Gastroesophageal sphincter (tissue), 4 donors: ENCODE measurements at regions not wholly inside any gene's neighbourhood (a gene's known extent, or its start where the extent isn't known, plus 50 kb on each side); places are given as distances from the start of the nearest gene placed in this dataset.
"Not testable (repeated sequence)": the region's sequence is repeated elsewhere in the genome, so short reads cannot be mapped to it uniquely, and the experiment has no call there.

ENCODE experiments used
- ATAC-seq: fragments of 150-250 bp; one replicate; pipeline ENCODE4 v1.9.1; 2016; ENCODE audit warnings: mild to moderate bottlenecking, moderate library complexity
- H3K27ac ChIP-seq, 4 donors: fragments of 200-600 bp; sonication (generic) in 3 of 4; 1 replicate in 3 of 4; 2 replicates in 1 of 4; pipeline ENCODE4 v1.5.1; 2016 to 2019
- H3K27me3 ChIP-seq: fragments of 200-600 bp; sonication (generic); one replicate; pipeline ENCODE4 v1.5.1; 2019
- H3K36me3 ChIP-seq, 2 donors: fragments of 200-600 bp; sonication (generic); one replicate each; pipeline ENCODE4 v1.5.1; 2019; ENCODE audit warnings: control low read depth in 1 of 2
- H3K4me1 ChIP-seq, 3 donors: fragments of 200-600 bp; sonication (generic); 1 replicate in 2 of 3; 2 replicates in 1 of 3; pipeline ENCODE4 v1.5.1; 2016 to 2019; ENCODE audit warnings: control low read depth in 2 of 3
- H3K4me3 ChIP-seq, 2 donors: fragments of 200-600 bp; sonication (generic); one replicate each; pipeline ENCODE4 v1.5.1; 2019; ENCODE audit warnings: mild to moderate bottlenecking in 1 of 2, moderate library complexity in 1 of 2
- H3K9me3 ChIP-seq, 3 donors: fragments of 200-600 bp; sonication (generic); one replicate each; pipeline ENCODE4 v1.5.1; 2017 to 2019; ENCODE audit warnings: control low read depth in 2 of 3
- EP300 ChIP-seq: sonication (generic); formaldehyde crosslinking; IDR thresholded peaks from one replicate; pipeline ENCODE4 v1.6.1; 2017; ENCODE audit warnings: antibody characterized with exemption, mild to moderate bottlenecking
- POLR2A ChIP-seq, 2 donors: fragments of 450-650 bp; IDR thresholded peaks; one replicate each; pipeline ENCODE4 v1.6.1; 2017; ENCODE audit warnings: antibody characterized with exemption in 2 of 2, mild to moderate bottlenecking in 2 of 2, moderate library complexity in 1 of 2
- POLR2AphosphoS5 ChIP-seq: sonication (generic); formaldehyde crosslinking; IDR thresholded peaks from one replicate; pipeline ENCODE4 v1.6.1; 2017; ENCODE audit warnings: antibody characterized with exemption
- WGBS, 2 donors: methylation state at CpG; one replicate each; pipeline ENCODE4 v1.1.5; 2018; ENCODE audit warnings: low coverage in 1 of 2; 5-methylcytosine and 5-hydroxymethylcytosine counted together
- TF ChIP-seq, protein P1 (sequence below), 4 experiments: fragments of 200-600 bp in 2 of 4; fragments of 450-650 bp in 2 of 4; sonication (generic) in 1 of 4; IDR thresholded peaks; one replicate each; pipeline ENCODE4 v1.5.1; 2017 to 2019; ENCODE audit warnings: antibody characterized with exemption in 4 of 4, mild to moderate bottlenecking in 2 of 4, moderate library complexity in 2 of 4

DNA sequence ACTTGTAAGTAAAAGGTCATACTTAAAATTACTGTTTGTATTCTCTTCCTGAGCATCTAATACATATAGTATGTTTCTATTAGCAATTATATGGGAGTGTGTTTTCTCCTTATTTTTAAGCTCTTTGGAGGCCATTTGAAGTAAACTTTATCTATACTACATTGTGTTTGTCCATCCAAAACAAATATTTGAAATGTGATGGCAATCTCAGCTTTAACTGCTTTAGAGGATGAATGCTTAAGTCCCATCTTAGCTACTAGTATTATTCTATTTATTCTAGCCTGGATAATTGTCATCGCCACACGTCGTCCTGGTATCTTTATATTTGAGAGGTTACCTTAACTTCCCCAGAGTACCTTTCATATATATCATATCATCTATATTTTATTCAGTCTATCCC lies 335.8 kb downstream of the NAF1 start:
- Histone ChIP-seq H3K4me3 (no peak overlapping the region), H3K4me1 (no peaks in the 10 kb centered on the region), H3K36me3 (no peaks in the 10 kb centered on the region), H3K27ac (no peak overlapping the region), H3K9me3 (no peaks in the 10 kb centered on the region), H3K27me3 (no peaks in the 10 kb centered on the region)
- TF ChIP-seq, protein P1, sequence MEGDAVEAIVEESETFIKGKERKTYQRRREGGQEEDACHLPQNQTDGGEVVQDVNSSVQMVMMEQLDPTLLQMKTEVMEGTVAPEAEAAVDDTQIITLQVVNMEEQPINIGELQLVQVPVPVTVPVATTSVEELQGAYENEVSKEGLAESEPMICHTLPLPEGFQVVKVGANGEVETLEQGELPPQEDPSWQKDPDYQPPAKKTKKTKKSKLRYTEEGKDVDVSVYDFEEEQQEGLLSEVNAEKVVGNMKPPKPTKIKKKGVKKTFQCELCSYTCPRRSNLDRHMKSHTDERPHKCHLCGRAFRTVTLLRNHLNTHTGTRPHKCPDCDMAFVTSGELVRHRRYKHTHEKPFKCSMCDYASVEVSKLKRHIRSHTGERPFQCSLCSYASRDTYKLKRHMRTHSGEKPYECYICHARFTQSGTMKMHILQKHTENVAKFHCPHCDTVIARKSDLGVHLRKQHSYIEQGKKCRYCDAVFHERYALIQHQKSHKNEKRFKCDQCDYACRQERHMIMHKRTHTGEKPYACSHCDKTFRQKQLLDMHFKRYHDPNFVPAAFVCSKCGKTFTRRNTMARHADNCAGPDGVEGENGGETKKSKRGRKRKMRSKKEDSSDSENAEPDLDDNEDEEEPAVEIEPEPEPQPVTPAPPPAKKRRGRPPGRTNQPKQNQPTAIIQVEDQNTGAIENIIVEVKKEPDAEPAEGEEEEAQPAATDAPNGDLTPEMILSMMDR (IDR thresholded peaks at IDR 0.05) = no peak
- TF ChIP-seq POLR2A (IDR thresholded peaks at IDR 0.05) = no peak
- TF ChIP-seq EP300 = no peak
- TF ChIP-seq POLR2AphosphoS5 = no peak
- 89 to 100% methylated on average over 3 of the region's 3 CpGs for WGBS, 2 donors
- no peak for ATAC-seq

DNA sequence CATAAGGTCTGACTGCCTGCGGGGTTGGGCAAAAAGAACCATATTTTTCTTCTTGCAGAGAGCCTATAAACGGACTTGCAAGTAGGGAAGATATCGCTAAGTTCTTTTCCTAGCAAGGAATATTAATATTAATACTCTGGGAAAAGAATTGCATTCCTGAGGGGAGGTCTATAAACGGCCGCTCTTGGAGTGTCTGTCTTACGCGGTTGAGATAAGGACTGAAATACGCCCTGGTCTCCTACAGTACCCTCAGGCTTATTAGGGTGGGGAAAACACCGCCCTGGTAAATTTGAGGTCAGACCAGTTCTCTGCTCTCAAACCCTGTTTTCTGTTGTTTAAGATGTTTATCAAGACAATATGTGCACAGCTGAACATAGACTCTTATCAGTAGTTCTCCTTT lies 349.3 kb downstream of the NAF1 start:
- H3K4me3 ChIP-seq, H3K27me3 ChIP-seq, H3K36me3 ChIP-seq, H3K27ac ChIP-seq, ATAC-seq, H3K4me1 ChIP-seq: not testable (repeated sequence)
- peaks cover 0 to 11% (median 0%) of the 10 kb centered on the region in 3 donors for H3K9me3 ChIP-seq
- WGBS, 2 donors = 91 to 96% methylated on average over 7 to 9 of the region's 9 CpGs

DNA sequence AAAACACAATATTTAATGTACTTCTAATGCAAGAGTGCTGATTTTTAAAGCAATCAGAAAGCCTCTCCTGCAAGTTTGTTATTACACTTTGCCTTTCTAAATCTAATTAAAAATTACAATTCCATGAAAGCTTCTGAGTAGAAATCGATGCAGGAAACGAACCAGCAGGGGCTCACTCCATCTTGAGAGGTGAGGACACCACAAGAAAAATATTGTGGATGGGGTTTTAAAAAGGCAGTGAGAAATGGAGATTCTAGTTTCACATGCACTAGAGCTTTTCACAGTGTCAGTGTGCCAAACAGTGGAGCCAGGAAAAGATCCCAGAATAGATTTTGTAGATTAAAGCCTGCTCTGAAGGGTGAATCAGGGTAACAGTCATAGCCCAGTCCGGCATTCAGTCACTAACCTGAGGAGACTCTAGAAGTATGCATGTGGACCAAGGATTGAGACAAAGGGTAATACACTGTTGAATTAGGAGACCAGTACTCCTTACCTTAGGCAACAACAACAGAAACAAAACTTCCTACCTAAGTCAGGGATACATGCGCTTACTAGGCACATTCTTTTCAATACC lies 362.3 kb downstream of the NAF1 start:
- no peaks in the 10 kb centered on the region for H3K36me3 ChIP-seq
- no peaks in the 10 kb centered on the region for H3K27me3 ChIP-seq
- no peak for ATAC-seq
- no peaks in the 10 kb centered on the region for H3K9me3 ChIP-seq
- TF ChIP-seq, protein P1 (IDR thresholded peaks at IDR 0.05) = no peak
- TF ChIP-seq EP300 = no peak
- TF ChIP-seq POLR2A (IDR thresholded peaks at IDR 0.05) = no peak
- no peak for TF ChIP-seq POLR2AphosphoS5
- 74 to 88% methylated on average over 1 to 4 of the region's 4 CpGs for WGBS, 2 donors
- H3K4me1 ChIP-seq = no peaks in the 10 kb centered on the region
- H3K4me3 ChIP-seq = no peak overlapping the region
- H3K27ac ChIP-seq = no peak overlapping the region

DNA sequence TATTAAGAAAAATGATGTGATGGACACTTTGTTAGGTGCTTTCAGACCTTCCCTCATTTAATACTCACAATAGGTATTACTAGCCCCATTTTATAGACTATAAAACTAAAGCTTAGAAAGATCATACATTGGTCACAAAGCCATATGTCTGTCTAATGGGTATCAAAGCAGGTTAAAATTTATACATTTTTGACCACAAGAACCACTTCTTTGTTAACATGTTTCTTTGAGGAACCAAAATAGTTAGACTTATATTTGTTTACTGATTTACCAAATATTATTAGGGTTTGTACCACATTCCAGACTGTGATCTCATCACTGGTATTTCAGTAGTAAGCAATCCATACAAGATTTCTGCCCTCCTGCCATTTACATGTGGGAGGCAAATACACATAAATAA lies 363.3 kb downstream of the NAF1 start:
- Histone ChIP-seq H3K4me3 (no peak overlapping the region), H3K27ac (no peak overlapping the region), H3K4me1 (no peaks in the 10 kb centered on the region), H3K36me3 (no peaks in the 10 kb centered on the region), H3K9me3 (no peaks in the 10 kb centered on the region), H3K27me3 (no peaks in the 10 kb centered on the region)
- TF ChIP-seq POLR2AphosphoS5 (no peak), POLR2A (IDR thresholded peaks at IDR 0.05) (no peak), EP300 (no peak)
- TF ChIP-seq, protein P1 (IDR thresholded peaks at IDR 0.05) = no peak
- no peak for ATAC-seq

DNA sequence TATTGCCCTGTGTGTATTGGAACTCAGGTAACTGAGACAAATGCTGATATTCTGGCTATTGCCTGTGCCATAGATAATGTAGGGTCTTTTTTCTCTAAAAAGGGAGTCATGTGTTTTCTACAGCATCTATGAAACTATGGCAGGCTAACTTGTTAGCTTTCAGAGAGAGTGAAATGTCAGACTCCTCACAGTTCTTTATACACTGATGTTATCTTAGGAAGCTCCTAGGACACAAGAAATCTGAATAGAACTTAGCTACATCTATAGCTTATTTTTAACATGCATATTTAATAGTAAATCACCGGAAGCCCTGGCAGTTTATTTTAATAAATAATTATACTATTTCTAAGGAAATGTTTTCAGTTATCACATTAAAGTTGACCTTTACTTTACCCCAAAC lies 369.6 kb downstream of the NAF1 start:
- WGBS, 2 donors = 79% methylated on average over 1 of the region's 1 CpG; no CpG with 5 or more reads in 1 of the 2 donors
- no peak for TF ChIP-seq POLR2A (IDR thresholded peaks at IDR 0.05)
- no peak for TF ChIP-seq EP300
- TF ChIP-seq POLR2AphosphoS5 = no peak
- TF ChIP-seq, protein P1 (IDR thresholded peaks at IDR 0.05) = no peak
- Histone ChIP-seq H3K4me3 (no peak overlapping the region), H3K4me1 (no peaks in the 10 kb centered on the region), H3K9me3 (no peaks in the 10 kb centered on the region), H3K27me3 (no peaks in the 10 kb centered on the region), H3K27ac (no peak overlapping the region), H3K36me3 (no peaks in the 10 kb centered on the region)
- ATAC-seq = no peak
